ENCODE measurements at regions not wholly inside any gene's neighbourhood (a gene's known extent, or its start where the extent isn't known, plus 50 kb on each side); places are given as distances from the start of the nearest gene placed in this dataset.

DNA sequence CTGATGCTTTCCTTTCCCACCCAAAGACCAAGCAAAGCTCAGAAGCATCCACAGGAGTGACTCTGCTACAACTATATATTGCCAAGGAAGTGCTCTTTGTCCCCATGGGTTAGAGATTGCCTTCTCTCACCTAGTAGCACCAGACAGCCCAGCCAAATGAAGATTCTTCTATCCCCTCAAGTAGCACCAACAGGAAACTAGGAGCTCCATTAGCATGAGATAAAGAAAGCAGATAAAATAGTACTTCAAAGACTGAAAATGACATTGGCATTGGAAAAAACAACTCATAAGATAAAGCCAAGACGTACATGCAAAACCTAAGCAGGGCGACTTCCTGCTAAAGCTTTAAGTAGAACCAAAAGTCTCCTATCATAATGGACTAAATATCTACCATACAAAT lies 871.5 kb downstream of the AMY1C start:
- TF ChIP-seq, protein P1, sequence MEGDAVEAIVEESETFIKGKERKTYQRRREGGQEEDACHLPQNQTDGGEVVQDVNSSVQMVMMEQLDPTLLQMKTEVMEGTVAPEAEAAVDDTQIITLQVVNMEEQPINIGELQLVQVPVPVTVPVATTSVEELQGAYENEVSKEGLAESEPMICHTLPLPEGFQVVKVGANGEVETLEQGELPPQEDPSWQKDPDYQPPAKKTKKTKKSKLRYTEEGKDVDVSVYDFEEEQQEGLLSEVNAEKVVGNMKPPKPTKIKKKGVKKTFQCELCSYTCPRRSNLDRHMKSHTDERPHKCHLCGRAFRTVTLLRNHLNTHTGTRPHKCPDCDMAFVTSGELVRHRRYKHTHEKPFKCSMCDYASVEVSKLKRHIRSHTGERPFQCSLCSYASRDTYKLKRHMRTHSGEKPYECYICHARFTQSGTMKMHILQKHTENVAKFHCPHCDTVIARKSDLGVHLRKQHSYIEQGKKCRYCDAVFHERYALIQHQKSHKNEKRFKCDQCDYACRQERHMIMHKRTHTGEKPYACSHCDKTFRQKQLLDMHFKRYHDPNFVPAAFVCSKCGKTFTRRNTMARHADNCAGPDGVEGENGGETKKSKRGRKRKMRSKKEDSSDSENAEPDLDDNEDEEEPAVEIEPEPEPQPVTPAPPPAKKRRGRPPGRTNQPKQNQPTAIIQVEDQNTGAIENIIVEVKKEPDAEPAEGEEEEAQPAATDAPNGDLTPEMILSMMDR (IDR thresholded peaks at IDR 0.05; ENCODE audit: low read depth, low read length, missing control alignments), result no peak
- DNase-seq (ENCODE audit: low read depth), result no peak
- in situ Hi-C loops (cut with HindIII; ENCODE audit: low sequenced_read_pairs), result no loop called here
- H3K4me3 ChIP-seq (ENCODE audit: low read depth, low read length), result no peak overlapping the region

DNA sequence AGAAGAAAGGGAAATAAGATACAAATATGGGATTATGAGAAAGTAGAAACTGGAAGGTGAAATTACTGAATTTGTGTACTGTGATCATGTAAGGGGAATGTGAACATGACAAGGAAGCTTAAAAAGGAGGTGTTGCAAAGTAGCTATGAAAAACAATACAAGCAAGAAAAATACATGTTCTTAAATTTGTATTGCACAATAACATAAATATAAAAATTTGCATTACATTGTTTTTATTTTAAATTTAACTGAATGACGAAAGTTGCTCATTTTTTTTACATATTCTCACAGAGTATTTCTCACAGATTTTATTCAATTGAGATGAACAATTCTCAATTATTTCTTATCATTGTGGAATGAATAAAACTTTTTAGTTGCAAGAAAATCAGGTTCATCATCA lies 874.8 kb downstream of the AMY1C start:
- no peak overlapping the region for H3K4me3 ChIP-seq (ENCODE audit: low read depth, low read length)
- TF ChIP-seq, protein P1 (IDR thresholded peaks at IDR 0.05; ENCODE audit: low read depth, low read length, missing control alignments), result no peak
- no peak for DNase-seq (ENCODE audit: low read depth)
- in situ Hi-C loops (cut with HindIII; ENCODE audit: low sequenced_read_pairs), result no loop called here

DNA sequence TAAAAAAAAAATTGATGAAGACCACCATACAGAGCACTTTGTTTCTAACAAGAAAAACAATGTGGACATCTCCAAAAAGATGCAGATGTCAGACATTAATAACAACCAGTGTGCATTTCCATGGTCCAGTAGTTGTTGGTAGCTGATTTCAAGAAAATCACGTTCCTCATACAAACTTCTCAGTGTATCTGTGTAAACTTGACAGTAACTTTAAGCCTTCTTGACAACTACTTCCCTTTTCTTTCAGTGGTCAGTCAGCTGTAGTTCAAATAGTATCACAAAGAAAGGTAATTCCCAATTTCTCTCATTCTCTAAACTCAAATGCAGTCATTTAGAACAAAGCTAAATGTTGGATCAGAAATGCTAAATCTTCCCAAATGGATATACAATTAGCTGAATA lies 879.9 kb downstream of the AMY1C start:
- H3K4me3 ChIP-seq (ENCODE audit: low read depth, low read length), result no peak overlapping the region
- no peak for DNase-seq (ENCODE audit: low read depth)
- TF ChIP-seq, protein P1 (IDR thresholded peaks at IDR 0.05; ENCODE audit: low read depth, low read length, missing control alignments), result no peak
- in situ Hi-C loops (cut with HindIII; ENCODE audit: low sequenced_read_pairs), result no loop called here

DNA sequence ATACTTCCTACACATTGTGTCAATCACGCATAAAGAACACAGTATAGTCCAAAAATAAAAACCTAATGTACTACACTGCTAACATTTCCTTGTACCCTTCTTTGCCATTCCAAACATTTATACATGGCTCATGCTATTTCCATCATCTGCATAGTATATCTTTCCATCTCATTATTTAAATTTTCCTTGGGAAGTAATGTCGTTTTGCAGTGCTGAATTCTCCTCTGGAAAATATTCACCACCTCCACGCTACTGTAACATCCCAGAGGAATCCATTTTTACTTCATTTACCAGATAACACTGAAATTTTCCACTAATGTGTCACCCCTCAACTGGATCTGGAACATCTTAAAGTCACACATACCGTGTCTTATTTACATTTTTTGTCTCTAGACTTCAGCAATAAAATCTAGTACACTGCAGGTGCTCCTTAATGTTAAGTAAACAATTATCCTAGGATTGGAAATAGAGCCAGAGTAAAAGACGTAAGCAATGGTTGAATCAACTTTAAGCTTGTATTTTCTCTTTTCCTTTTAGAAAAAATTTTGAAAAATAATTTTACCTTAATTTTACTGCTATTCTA lies 881.0 kb downstream of the AMY1C start:
- no peak overlapping the region for H3K4me3 ChIP-seq (ENCODE audit: low read depth, low read length)
- TF ChIP-seq, protein P1 (IDR thresholded peaks at IDR 0.05; ENCODE audit: low read depth, low read length, missing control alignments), result no peak
- DNase-seq (ENCODE audit: low read depth), result no peak
- in situ Hi-C loops (cut with HindIII; ENCODE audit: low sequenced_read_pairs), result no loop called here

DNA sequence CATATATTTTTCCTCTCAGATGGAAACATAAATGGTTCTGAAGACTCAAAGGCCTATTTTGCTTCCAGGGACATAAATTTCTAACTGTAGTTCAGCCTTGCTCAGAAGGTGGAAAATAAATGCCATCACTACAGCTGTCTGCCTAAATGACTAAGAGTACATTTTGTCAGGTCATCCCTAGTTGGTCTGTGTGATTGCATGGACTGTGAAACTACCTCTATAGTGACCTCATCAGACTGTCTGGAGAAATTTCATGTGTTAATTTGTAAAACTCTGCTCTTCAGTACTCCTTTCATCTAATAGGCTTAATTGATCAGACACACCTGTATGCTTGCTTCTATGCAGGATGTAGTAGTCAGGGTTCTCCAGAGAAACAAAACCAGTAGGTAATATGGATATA lies 886.9 kb downstream of the AMY1C start:
- H3K4me3 ChIP-seq (ENCODE audit: low read depth, low read length), result no peak overlapping the region
- TF ChIP-seq, protein P1 (IDR thresholded peaks at IDR 0.05; ENCODE audit: low read depth, low read length, missing control alignments), result no peak
- in situ Hi-C loops (cut with HindIII; ENCODE audit: low sequenced_read_pairs), result no loop called here
- no peak for DNase-seq (ENCODE audit: low read depth)

DNA sequence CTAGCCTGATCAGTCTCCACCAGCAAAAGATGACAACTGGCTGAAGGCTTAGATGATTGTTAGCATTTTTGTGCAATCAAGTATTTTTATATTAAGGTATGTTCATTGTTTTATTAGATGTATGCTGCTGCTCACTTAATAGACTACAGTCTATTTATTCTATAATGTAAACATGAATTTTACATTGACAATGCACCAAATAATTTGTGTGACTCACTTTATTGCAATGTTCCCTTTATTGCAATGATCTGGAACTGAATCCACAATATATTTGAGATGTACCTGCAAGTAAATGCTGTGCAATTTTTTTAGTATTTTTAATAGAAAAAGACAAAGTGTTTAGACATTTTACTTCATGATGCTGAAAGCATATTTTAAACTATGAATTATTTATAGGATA lies 896.5 kb downstream of the AMY1C start:
- no peak overlapping the region for H3K4me3 ChIP-seq (ENCODE audit: low read depth, low read length)
- DNase-seq (ENCODE audit: low read depth), result no peak
- TF ChIP-seq, protein P1 (IDR thresholded peaks at IDR 0.05; ENCODE audit: low read depth, low read length, missing control alignments), result no peak
- in situ Hi-C loops (cut with HindIII; ENCODE audit: low sequenced_read_pairs), result no loop called here
